Fibroblast of upper back skin (primary cell): ENCODE measurements at regions not wholly inside any gene's neighbourhood (a gene's known extent, or its start where the extent isn't known, plus 50 kb on each side); places are given as distances from the start of the nearest gene placed in this dataset.

Source experiments
- DNase-seq: peaks from one replicate; pipeline ENCODE4 v3.0.0-alpha.2; 2013

- DNase-seq = no peak
Measured at GRCh38 chr16:86042996-86043725, 144.2 kb downstream of the IRF8 start.

- peak; percentile 23 for DNase-seq
Measured at GRCh38 chr16:86044241-86044671, 145.3 kb downstream of the IRF8 start.

GRCh38 chr16:86044881-86045590 lies 146.1 kb downstream of the IRF8 start:
- no peak for DNase-seq

- DNase-seq = no peak
Measured at GRCh38 chr16:86045591-86045971, 146.6 kb downstream of the IRF8 start.

GRCh38 chr16:86046026-86046425 lies 147.1 kb downstream of the IRF8 start:
- no peak for DNase-seq

- no peak for DNase-seq
Measured at GRCh38 chr16:86046667-86047270, 147.8 kb downstream of the IRF8 start.

GRCh38 chr16:86048221-86048620 lies 149.3 kb downstream of the IRF8 start:
- DNase-seq = no peak

- no peak for DNase-seq
Measured at GRCh38 chr16:86048882-86049585, 150.1 kb downstream of the IRF8 start.

GRCh38 chr16:86049641-86050040 lies 150.7 kb downstream of the IRF8 start:
- DNase-seq = no peak

GRCh38 chr16:86050111-86050510 lies 151.1 kb downstream of the IRF8 start:
- no peak for DNase-seq

- no peak for DNase-seq
Measured at GRCh38 chr16:86050591-86051367, 151.8 kb downstream of the IRF8 start.

GRCh38 chr16:86051368-86052114 lies 152.6 kb downstream of the IRF8 start:
- DNase-seq = peak; percentile 14

GRCh38 chr16:86052115-86052670 lies 153.2 kb downstream of the IRF8 start:
- no peak for DNase-seq

- DNase-seq = no peak
Measured at GRCh38 chr16:86052926-86053325, 154.0 kb downstream of the IRF8 start.

- DNase-seq = no peak
Measured at GRCh38 chr16:86059253-86060171, 160.6 kb downstream of the IRF8 start.

GRCh38 chr16:86060381-86061317 lies 161.7 kb downstream of the IRF8 start:
- no peak for DNase-seq

GRCh38 chr16:86061318-86061695 lies 162.3 kb downstream of the IRF8 start:
- no peak for DNase-seq

- DNase-seq = no peak
Measured at GRCh38 chr16:86061721-86062120, 162.8 kb downstream of the IRF8 start.

GRCh38 chr16:86062271-86062965 lies 163.5 kb downstream of the IRF8 start:
- no peak for DNase-seq
